ENCODE measurements at regions not wholly inside any gene's neighbourhood (a gene's known extent, or its start where the extent isn't known, plus 50 kb on each side); places are given as distances from the start of the nearest gene placed in this dataset.

GRCh38 chr10:59108296-59108870, 68.1 kb upstream of the PHYHIPL start:
- TF ChIP-seq CTCF (conservative IDR thresholded peaks at IDR 0.05 in 1 of 2, IDR thresholded peaks at IDR 0.05 in 1 of 2; ENCODE audit: extremely low read depth in 1 of 2, insufficient read depth in 1 of 2, low read depth in 1 of 2, low read length in 2 of 2) (no peak), EZH2 (IDR thresholded peaks at IDR 0.05; ENCODE audit: borderline replicate concordance, low read length) (no peak)

All from mammary epithelial cell (primary cell).